HCT116 (cell line): ENCODE measurements at regions not wholly inside any gene's neighbourhood (a gene's known extent, or its start where the extent isn't known, plus 50 kb on each side); places are given as distances from the start of the nearest gene placed in this dataset.

Experiments used
- CBX3 ChIP-seq: IDR thresholded peaks from 2 replicates; pipeline ENCODE4 v1.6.1; 2012; ENCODE audit warnings: low read depth
- CTCF ChIP-seq, 3 experiments: fragments of 200-600 bp in 1 of 3; sonication (generic) in 1 of 3; IDR thresholded peaks in 2 of 3; conservative IDR thresholded peaks in 1 of 3; 2 replicates each; pipeline ENCODE4 v1.5.1; 2012 to 2017; ENCODE audit warnings: low read depth in 2 of 3, low read length in 2 of 3, antibody characterized with exemption in 1 of 3, borderline replicate concordance in 1 of 3, control low read depth in 1 of 3, mild to moderate bottlenecking in 1 of 3, mixed read lengths in 1 of 3, mixed run types in 1 of 3, moderate library complexity in 1 of 3; ENCODE audit not compliant: insufficient read depth in 1 of 3
- EZH2phosphoT487 ChIP-seq: fragments of 200-600 bp; IDR thresholded peaks from 2 replicates; pipeline ENCODE4 v1.6.1; 2018; ENCODE audit warnings: antibody characterized with exemption, borderline replicate concordance
- FOSL1 ChIP-seq: IDR thresholded peaks from 2 replicates; pipeline ENCODE4 v1.6.1; 2012; ENCODE audit warnings: low read depth
- POLR2A ChIP-seq: IDR thresholded peaks from 2 replicates; pipeline ENCODE4 v1.7.0; 2011; ENCODE audit warnings: borderline replicate concordance; ENCODE audit not compliant: insufficient read depth, insufficient read length; ENCODE audit errors: extremely low read depth
- SRF ChIP-seq: IDR thresholded peaks from 2 replicates; pipeline ENCODE4 v1.6.1; 2012; ENCODE audit warnings: low read depth
- TF ChIP-seq, protein P1 (sequence below): IDR thresholded peaks from 2 replicates; pipeline ENCODE4 v1.6.1; 2012

DNA sequence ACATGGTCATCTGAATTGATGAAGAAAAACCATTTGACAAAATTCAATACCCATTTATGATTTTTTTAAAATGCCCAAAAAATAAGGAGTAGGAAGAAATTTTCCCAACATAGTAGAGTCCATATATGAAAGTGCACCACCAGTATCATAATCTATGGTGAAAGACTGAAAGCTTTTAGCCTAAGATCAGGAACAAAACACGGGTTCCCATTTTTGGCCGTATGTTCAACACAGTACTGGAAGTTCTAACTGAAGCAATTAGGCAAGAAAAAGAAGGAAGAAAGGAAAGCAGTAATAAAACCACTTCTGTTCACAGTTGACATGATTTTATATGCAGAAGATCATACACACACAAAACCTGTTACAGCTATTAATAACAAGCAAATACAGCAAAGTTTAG lies 227.8 kb upstream of the RAB4A start:
- no peak for TF ChIP-seq FOSL1
- TF ChIP-seq CBX3 = no peak
- TF ChIP-seq CTCF (IDR thresholded peaks at IDR 0.05 in 2 of 3, conservative IDR thresholded peaks at IDR 0.05 in 1 of 3; ENCODE audit: borderline replicate concordance in 1 of 3, insufficient read depth in 1 of 3, low read depth in 2 of 3, low read length in 2 of 3) = no peak
- no peak for TF ChIP-seq POLR2A
- TF ChIP-seq, protein P1, sequence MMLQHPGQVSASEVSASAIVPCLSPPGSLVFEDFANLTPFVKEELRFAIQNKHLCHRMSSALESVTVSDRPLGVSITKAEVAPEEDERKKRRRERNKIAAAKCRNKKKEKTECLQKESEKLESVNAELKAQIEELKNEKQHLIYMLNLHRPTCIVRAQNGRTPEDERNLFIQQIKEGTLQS = no peak
- TF ChIP-seq EZH2phosphoT487 = no peak
- no peak for TF ChIP-seq SRF
